CD4-positive, alpha-beta memory T cell (primary cell): ENCODE measurements at regions not wholly inside any gene's neighbourhood (a gene's known extent, or its start where the extent isn't known, plus 50 kb on each side); places are given as distances from the start of the nearest gene placed in this dataset.
A peak's percentile ranks its signal among the peaks of the same experiment; 100 is the strongest.

Experiments used
- CTCF ChIA-PET: fragments of 350-600 bp; sonication (Branson Sonifier 250); formaldehyde crosslinking; loops from one replicate; lab custom pipeline; 2021; ENCODE audit warnings: inconsistent platforms; ENCODE audit not compliant: partially characterized antibody; lab: Charles Lee
- POLR2A ChIA-PET: fragments of 350-600 bp; sonication (Branson Sonifier 250); formaldehyde crosslinking; loops from one replicate; lab custom pipeline; 2021; ENCODE audit not compliant: partially characterized antibody; lab: Charles Lee
- DNase-seq, 5 donors: peaks; one replicate each; pipeline versions ENCODE4 v3.0.0 to v3.0.0-alpha.2; 2020 to 2022; ENCODE audit warnings: mixed read lengths in 1 of 5
- H3K27ac ChIP-seq: one replicate; pipeline ENCODE4 v1.7.0; 2013; ENCODE audit warnings: low read depth, low read length
- H3K27me3 ChIP-seq: 2 replicates; pipeline ENCODE4 v1.7.0; 2013; ENCODE audit warnings: mild to moderate bottlenecking, low read length, moderate library complexity; ENCODE audit not compliant: insufficient read depth
- H3K36me3 ChIP-seq: 2 replicates; pipeline ENCODE4 v1.7.0; 2013; ENCODE audit warnings: mild to moderate bottlenecking, low read length, moderate library complexity; ENCODE audit not compliant: insufficient read depth
- H3K4me1 ChIP-seq: 2 replicates; pipeline ENCODE4 v1.7.0; 2013; ENCODE audit warnings: mild to moderate bottlenecking, low read length, moderate library complexity; ENCODE audit not compliant: insufficient read depth
- H3K4me3 ChIP-seq, 2 donors: one replicate each; pipeline ENCODE4 v1.7.0; 2013; ENCODE audit warnings: low read length in 2 of 2, mild to moderate bottlenecking in 1 of 2
- H3K9me3 ChIP-seq, 2 donors: one replicate each; pipeline ENCODE4 v1.7.0; 2013; ENCODE audit warnings: low read length in 2 of 2, control low read depth in 1 of 2; ENCODE audit not compliant: control insufficient read depth in 1 of 2
- H3K27ac Mint-ChIP-seq, 7 donors: one replicate each; pipeline ENCODE4 v1.8.0; 2020 to 2021; ENCODE audit warnings: mixed read lengths in 7 of 7, mild to moderate bottlenecking in 6 of 7, inconsistent platforms in 3 of 7, moderate library complexity in 3 of 7
- H3K27me3 Mint-ChIP-seq, 2 donors: one replicate each; pipeline ENCODE4 v1.8.0; 2020 to 2021; ENCODE audit warnings: mixed read lengths in 2 of 2
- H3K36me3 Mint-ChIP-seq, 2 donors: one replicate each; pipeline ENCODE4 v1.8.0; 2020 to 2021; ENCODE audit warnings: mixed read lengths in 2 of 2, inconsistent platforms in 1 of 2, mild to moderate bottlenecking in 1 of 2
- H3K4me1 Mint-ChIP-seq, 4 donors: one replicate each; pipeline ENCODE4 v1.8.0; 2020 to 2021; ENCODE audit warnings: mixed read lengths in 4 of 4, mild to moderate bottlenecking in 1 of 4
- H3K4me3 Mint-ChIP-seq, 8 donors: one replicate each; pipeline ENCODE4 v1.8.0; 2020 to 2021; ENCODE audit warnings: mixed read lengths in 8 of 8, mild to moderate bottlenecking in 7 of 8, moderate library complexity in 6 of 8, inconsistent platforms in 3 of 8
- H3K9me3 Mint-ChIP-seq, 8 donors: one replicate each; pipeline ENCODE4 v1.8.0; 2020 to 2021; ENCODE audit warnings: mixed read lengths in 8 of 8, mild to moderate bottlenecking in 5 of 8, inconsistent platforms in 3 of 8, moderate library complexity in 1 of 8
- intact Hi-C: fragments of 100-400 bp; cut with micrococcal nuclease; formaldehyde crosslinking; loops from one replicate; pipeline ENCODE4 v1.15.1; 2023

DNA sequence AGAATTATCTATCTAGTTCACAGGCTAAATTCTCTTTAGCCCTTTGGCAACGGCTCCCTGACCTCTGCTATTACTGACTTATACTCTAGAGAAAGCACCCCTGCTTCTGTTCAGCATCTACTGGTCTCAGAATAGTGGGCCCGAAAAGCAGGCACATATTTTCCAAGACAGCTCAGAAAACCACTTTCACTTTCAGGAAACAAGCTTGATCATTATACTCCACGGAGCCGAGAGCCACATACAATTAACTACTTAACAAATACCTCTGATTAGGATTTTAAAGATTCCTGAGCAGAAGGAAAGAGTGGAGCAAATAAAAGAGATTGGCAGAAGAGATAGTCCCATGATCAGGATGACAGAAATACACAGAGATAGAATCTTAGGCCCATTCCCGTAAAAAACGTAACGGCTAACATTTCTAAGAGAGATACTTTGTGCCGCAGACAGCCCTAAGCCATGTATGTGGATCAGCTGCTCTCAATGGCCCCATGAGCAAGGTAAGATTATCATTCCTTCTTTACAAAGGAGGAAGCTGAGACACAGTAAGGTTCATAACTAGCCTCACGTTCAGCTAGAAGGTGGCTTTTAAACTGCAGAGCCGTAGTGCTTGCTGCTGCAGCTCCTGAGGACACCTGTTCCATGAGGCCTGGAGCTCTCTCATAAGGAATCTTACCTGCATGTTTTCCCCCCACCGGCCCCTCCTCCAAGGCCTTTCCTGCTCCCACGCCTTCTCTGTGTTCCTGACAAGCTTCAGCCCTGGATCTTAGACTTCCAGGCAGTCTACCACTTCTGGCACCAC lies 227.2 kb downstream of the FOXO1 start:
- peaks cover 45% of the 10 kb centered on the region for H3K4me1 ChIP-seq
- no peaks in the 10 kb centered on the region for H3K27me3 ChIP-seq
- Mint-ChIP-seq H3K36me3 (no peaks in the 10 kb centered on the region), H3K4me1 (peaks cover 28 to 48% (median 34%) of the 10 kb centered on the region in 4 donors), H3K9me3 (no peaks in the 10 kb centered on the region), H3K27ac (peak overlapping the region; percentile 8 to 89 (median 77)), H3K27me3 (no peaks in the 10 kb centered on the region), H3K4me3 (peak overlapping the region; percentile 58 to 87 (median 80))
- no peaks in the 10 kb centered on the region for H3K9me3 ChIP-seq
- H3K4me3 ChIP-seq: no peak overlapping the region
- no peak overlapping the region for H3K27ac ChIP-seq
- DNase-seq: peak in 2 of 5 donors; percentile 22 to 29
- H3K36me3 ChIP-seq: no peaks in the 10 kb centered on the region
- POLR2A ChIA-PET: interaction anchor here (3.4 kb wide), 1 partner anchor 50 kb away, joined by 10 read pairs; no protein-coding TSS in a partner anchor
- CTCF ChIA-PET: interaction anchor here (1.0 to 1.7 kb wide), 2 partner anchors 45 to 370 kb away, joined by 4 read pairs; no protein-coding TSS in a partner anchor
- intact Hi-C loops: loop anchor here (2.0 to 5.0 kb wide), 2 partner anchors 46 to 228 kb away; partner anchors contain the start of gene FOXO1

DNA sequence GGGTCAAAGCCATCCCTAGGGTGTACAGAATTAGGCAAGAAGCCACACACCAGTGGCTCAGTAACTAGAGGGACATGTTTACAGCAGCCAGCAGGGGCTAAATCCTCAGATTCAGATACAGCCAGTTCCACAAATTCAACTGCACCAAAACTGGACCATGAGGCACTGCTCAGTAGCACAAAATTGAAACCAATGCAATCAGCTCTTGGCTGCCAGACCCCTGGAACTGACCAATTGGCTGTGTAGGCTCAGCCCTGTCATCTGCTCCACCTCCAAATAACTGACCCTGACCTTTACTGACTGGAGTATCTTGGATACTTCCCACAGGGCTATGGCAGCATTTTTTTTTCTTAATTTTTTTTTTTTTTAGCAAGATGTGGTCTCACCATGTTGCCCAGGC lies 226.5 kb downstream of the FOXO1 start:
- no peak for DNase-seq
- H3K9me3 Mint-ChIP-seq: no peaks in the 10 kb centered on the region
- H3K4me1 Mint-ChIP-seq: peaks cover 22 to 40% (median 27%) of the 10 kb centered on the region in 4 donors
- H3K36me3 ChIP-seq: no peaks in the 10 kb centered on the region
- peak overlapping the region in 1 of 7 donors; percentile 47 for H3K27ac Mint-ChIP-seq
- H3K4me3 Mint-ChIP-seq: peak overlapping the region in 1 of 8 donors; percentile 58
- H3K36me3 Mint-ChIP-seq: no peaks in the 10 kb centered on the region
- H3K27me3 Mint-ChIP-seq: no peaks in the 10 kb centered on the region
- intact Hi-C loops: loop anchor here (2.0 to 5.0 kb wide), 2 partner anchors 45 to 227 kb away; partner anchors contain the start of gene FOXO1
- ChIA-PET POLR2A (interaction anchor here (3.4 kb wide), 1 partner anchor 51 kb away, joined by 10 read pairs; no protein-coding TSS in a partner anchor), CTCF (interaction anchor here (1.0 to 1.7 kb wide), 2 partner anchors 44 to 370 kb away, joined by 4 read pairs; no protein-coding TSS in a partner anchor)
- H3K9me3 ChIP-seq: no peaks in the 10 kb centered on the region
- H3K4me1 ChIP-seq: peaks cover 38% of the 10 kb centered on the region
- H3K4me3 ChIP-seq: no peak overlapping the region
- H3K27me3 ChIP-seq: no peaks in the 10 kb centered on the region
- H3K27ac ChIP-seq: no peak overlapping the region

DNA sequence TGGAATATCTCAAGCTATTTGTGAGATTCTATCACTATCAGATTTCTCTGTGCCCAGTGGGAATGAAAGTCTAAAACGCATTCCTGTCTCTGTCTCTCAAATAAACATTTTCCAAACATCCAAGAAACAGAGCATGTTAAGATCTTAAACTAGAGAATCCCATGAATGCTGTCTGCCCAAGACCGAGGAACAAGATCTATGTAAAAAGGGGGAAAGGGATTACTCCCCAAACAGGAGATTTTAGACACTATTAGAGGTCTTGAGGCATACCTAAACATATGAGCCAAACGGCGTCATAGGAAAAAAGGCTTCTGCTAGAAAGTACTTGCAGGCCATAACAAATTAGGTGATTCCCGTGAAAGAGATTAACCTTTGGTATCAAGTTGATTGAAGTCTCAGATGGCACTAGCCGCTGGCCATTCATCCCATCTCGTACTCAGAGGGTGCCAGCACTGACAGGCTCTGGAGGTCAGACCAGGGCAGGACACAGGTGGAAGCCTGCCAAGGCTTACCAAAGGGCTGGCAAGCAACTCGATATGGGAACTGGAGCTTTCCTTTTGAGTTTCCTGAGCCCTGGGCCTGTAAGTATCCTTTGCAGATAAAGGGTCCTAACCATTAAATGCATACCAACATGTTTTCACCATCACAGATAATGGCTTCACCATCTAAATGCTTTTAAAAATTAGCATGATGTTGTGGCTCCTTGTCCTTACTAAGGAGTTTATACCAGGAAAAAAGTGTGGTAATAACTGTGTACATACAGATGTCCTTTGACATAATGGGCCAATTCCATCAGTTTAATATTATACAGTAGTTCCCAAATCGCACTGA lies 225.2 kb downstream of the FOXO1 start:
- ChIA-PET CTCF (no interaction called here), POLR2A (no interaction called here)
- no peaks in the 10 kb centered on the region for H3K9me3 ChIP-seq
- Mint-ChIP-seq H3K36me3 (no peaks in the 10 kb centered on the region), H3K9me3 (peaks cover 0 to 2% (median 0%) of the 10 kb centered on the region in 8 donors), H3K4me1 (peaks cover 17 to 32% (median 21%) of the 10 kb centered on the region in 4 donors), H3K27me3 (no peaks in the 10 kb centered on the region), H3K4me3 (no peak overlapping the region), H3K27ac (no peak overlapping the region)
- no peak overlapping the region for H3K27ac ChIP-seq
- H3K4me1 ChIP-seq: peaks cover 27% of the 10 kb centered on the region
- intact Hi-C loops: no loop called here
- no peaks in the 10 kb centered on the region for H3K27me3 ChIP-seq
- DNase-seq: no peak
- no peaks in the 10 kb centered on the region for H3K36me3 ChIP-seq
- no peak overlapping the region for H3K4me3 ChIP-seq

DNA sequence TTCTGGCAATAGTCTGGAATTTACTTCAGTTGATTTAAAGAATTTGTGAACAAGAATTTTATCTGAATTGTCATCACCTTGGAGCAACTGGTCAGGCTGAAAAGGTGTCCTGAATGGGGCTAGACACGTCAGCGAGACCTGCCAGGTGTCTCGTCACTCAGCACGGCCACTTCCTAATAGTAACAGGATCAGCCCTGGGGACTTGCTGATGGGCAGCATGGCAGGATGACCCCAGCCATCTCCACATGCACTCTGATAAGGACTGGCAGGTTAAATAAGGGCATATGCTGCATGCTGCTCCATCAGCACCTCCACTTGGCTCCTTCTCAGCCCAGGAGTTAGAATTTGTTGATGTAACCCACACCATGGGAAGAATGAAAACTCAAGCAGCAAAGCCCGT lies 224.2 kb downstream of the FOXO1 start:
- H3K27me3 Mint-ChIP-seq: no peaks in the 10 kb centered on the region
- Histone ChIP-seq H3K36me3 (no peaks in the 10 kb centered on the region), H3K4me1 (peaks cover 27% of the 10 kb centered on the region), H3K27ac (no peak overlapping the region), H3K9me3 (no peaks in the 10 kb centered on the region), H3K27me3 (no peaks in the 10 kb centered on the region), H3K4me3 (no peak overlapping the region)
- peaks cover 0 to 2% (median 0%) of the 10 kb centered on the region in 8 donors for H3K9me3 Mint-ChIP-seq
- POLR2A ChIA-PET: interaction anchor here (0.6 kb wide), 1 partner anchor 561 kb away, joined by 3 read pairs; no protein-coding TSS in a partner anchor
- CTCF ChIA-PET: no interaction called here
- peaks cover 17 to 32% (median 22%) of the 10 kb centered on the region in 4 donors for H3K4me1 Mint-ChIP-seq
- no peaks in the 10 kb centered on the region for H3K36me3 Mint-ChIP-seq
- intact Hi-C loops: no loop called here
- no peak overlapping the region for H3K27ac Mint-ChIP-seq
- H3K4me3 Mint-ChIP-seq: no peak overlapping the region
- no peak for DNase-seq

DNA sequence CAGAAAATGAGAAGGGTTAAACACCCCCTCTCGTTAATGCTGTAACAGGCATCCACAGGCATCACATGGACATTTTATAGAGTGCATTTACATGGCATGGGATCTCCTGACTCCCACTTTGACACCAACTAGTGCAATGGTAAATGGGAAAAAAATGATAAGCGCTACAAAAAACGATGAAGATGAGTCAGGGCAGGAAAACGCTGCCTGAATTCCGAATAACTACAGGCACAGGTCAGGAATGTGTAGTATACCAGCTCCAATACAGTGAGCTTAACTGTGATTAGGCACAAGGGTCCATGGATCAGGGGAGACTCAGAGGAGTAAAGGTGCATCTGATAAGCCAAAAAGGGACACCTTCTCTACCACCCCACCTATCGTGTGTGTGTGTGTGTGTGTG lies 223.6 kb downstream of the FOXO1 start:
- intact Hi-C loops: no loop called here
- peaks cover 22% of the 10 kb centered on the region for H3K4me1 ChIP-seq
- CTCF ChIA-PET: no interaction called here
- no peaks in the 10 kb centered on the region for H3K36me3 ChIP-seq
- Mint-ChIP-seq H3K36me3 (no peaks in the 10 kb centered on the region), H3K27me3 (no peaks in the 10 kb centered on the region), H3K4me1 (peaks cover 17 to 26% (median 18%) of the 10 kb centered on the region in 4 donors), H3K27ac (no peak overlapping the region), H3K4me3 (no peak overlapping the region), H3K9me3 (peaks cover 0 to 2% (median 0%) of the 10 kb centered on the region in 8 donors)
- POLR2A ChIA-PET: interaction anchor here (0.6 kb wide), 1 partner anchor 560 kb away, joined by 3 read pairs; no protein-coding TSS in a partner anchor
- H3K27ac ChIP-seq: no peak overlapping the region
- H3K9me3 ChIP-seq: no peaks in the 10 kb centered on the region
- no peaks in the 10 kb centered on the region for H3K27me3 ChIP-seq
- DNase-seq: no peak
- no peak overlapping the region for H3K4me3 ChIP-seq

DNA sequence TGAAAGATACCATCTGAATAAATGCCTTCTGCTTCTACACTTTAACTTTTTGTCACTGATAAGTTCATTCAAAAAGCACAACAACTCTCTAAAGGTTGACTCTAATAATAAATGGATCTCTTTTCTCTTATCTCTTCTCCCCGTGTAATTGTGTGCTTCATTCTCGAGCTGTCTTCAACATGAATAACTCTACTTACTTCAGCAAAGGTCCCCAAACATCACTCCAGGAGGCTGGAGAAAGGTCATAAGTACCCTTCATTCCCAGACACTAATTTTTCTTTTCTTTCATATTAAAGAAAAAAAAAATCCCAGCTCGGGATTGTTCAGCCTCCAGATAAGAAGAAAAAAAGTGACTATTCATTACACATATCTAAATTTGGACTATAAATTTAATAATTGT lies 222.2 kb downstream of the FOXO1 start:
- H3K27me3 Mint-ChIP-seq: no peaks in the 10 kb centered on the region
- Histone ChIP-seq H3K4me3 (no peak overlapping the region), H3K9me3 (no peaks in the 10 kb centered on the region), H3K4me1 (peaks cover 8% of the 10 kb centered on the region), H3K27me3 (no peaks in the 10 kb centered on the region), H3K36me3 (no peaks in the 10 kb centered on the region), H3K27ac (no peak overlapping the region)
- H3K27ac Mint-ChIP-seq: peak overlapping the region in 1 of 7 donors; percentile 45
- POLR2A ChIA-PET: interaction anchor here (0.7 to 0.9 kb wide), 2 partner anchors 22 to 37 kb away, joined by 3 read pairs; no protein-coding TSS in a partner anchor
- no peaks in the 10 kb centered on the region for H3K36me3 Mint-ChIP-seq
- no peak for DNase-seq
- peaks cover 0 to 2% (median 0%) of the 10 kb centered on the region in 8 donors for H3K9me3 Mint-ChIP-seq
- peaks cover 4 to 12% (median 7%) of the 10 kb centered on the region in 4 donors for H3K4me1 Mint-ChIP-seq
- CTCF ChIA-PET: interaction anchor here (1.1 kb wide), 1 partner anchor 10 kb away, joined by 6 read pairs; no protein-coding TSS in a partner anchor
- intact Hi-C loops: no loop called here
- H3K4me3 Mint-ChIP-seq: no peak overlapping the region
